SU-DHL-6 (cell line): ENCODE measurements at regions not wholly inside any gene's neighbourhood (a gene's known extent, or its start where the extent isn't known, plus 50 kb on each side); places are given as distances from the start of the nearest gene placed in this dataset.

Experiments
- EZH2phosphoT487 ChIP-seq: fragments of 200-600 bp; sonication (generic), shearing (Covaris generic); conservative IDR thresholded peaks from 2 replicates; pipeline ENCODE4 v1.6.1; 2018; ENCODE audit warnings: mild to moderate bottlenecking, antibody characterized with exemption, low read length, moderate library complexity, mixed read lengths
- TF ChIP-seq, protein P1 (sequence below): fragments of 200-600 bp; sonication (generic); IDR thresholded peaks from one replicate; pipeline ENCODE4 v1.5.1; 2017; ENCODE audit warnings: antibody characterized with exemption, mild to moderate bottlenecking, low read length, moderate library complexity; ENCODE audit not compliant: insufficient read depth, poor library complexity, severe bottlenecking

DNA sequence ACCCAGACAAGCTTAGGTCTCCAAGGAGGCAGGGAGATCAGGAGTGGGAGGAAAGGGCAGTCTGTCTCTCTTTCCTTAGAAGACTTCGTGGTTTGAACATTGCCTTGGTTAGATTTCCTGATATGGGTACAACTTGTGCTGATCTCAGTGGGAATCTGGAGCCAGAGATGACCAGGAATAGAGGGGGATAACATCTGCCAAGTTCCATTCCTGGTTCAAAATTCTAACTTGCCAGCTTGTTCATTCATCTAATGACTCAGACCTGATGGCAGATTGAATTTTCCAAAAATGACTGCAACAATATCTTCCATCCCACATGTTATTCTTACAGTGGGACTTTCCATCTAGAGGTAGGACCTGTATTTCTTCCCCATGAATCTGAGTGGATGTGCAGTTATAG, 394.3 kb upstream of the PODXL start:
- TF ChIP-seq, protein P1, sequence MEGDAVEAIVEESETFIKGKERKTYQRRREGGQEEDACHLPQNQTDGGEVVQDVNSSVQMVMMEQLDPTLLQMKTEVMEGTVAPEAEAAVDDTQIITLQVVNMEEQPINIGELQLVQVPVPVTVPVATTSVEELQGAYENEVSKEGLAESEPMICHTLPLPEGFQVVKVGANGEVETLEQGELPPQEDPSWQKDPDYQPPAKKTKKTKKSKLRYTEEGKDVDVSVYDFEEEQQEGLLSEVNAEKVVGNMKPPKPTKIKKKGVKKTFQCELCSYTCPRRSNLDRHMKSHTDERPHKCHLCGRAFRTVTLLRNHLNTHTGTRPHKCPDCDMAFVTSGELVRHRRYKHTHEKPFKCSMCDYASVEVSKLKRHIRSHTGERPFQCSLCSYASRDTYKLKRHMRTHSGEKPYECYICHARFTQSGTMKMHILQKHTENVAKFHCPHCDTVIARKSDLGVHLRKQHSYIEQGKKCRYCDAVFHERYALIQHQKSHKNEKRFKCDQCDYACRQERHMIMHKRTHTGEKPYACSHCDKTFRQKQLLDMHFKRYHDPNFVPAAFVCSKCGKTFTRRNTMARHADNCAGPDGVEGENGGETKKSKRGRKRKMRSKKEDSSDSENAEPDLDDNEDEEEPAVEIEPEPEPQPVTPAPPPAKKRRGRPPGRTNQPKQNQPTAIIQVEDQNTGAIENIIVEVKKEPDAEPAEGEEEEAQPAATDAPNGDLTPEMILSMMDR: no peak
- no peak for TF ChIP-seq EZH2phosphoT487
